ENCODE measurements at regions not wholly inside any gene's neighbourhood (a gene's known extent, or its start where the extent isn't known, plus 50 kb on each side); places are given as distances from the start of the nearest gene placed in this dataset.
A peak's percentile ranks its signal among the peaks of the same experiment; 100 is the strongest.

DNA sequence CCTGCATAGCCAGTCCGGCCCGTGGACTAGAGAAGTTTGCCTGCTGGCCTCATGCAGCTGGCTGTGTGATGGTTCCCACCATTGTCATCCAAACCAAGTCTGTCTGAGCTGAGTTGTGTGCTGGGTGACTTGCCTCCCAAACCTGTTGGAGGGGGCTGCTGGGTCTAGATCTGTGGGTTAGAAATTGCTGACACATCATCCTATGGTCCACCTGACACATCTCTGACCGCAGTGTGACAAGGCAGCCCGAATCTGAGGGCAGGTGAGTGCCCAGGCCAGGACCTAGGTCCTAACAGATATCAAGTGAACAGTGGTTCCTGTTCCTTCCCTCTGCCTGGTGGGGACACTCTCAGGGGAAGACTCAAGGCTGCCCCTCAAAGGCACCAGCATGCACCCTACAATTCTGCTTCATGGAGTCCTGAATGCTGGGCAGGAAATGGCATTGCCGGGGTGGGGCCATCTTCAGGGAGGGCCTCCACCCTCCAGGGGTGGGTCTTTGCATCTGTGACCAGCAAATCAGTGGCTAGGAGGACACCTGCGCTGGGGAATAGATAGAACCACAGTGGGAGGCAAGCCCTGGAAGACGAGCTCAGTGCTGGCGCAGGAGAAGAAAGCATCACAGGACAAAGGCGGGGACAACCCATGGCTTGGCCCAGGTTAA, 117.9 kb upstream of the ID2 start:
- H3K4me2 ChIP-seq = no peak overlapping the region
- TF ChIP-seq MAFK (IDR thresholded peaks at IDR 0.05; ENCODE audit: partially characterized antibody) (peak; percentile 94), HOXB13 (CRISPR knock-in tag; IDR thresholded peaks at IDR 0.05; ENCODE audit: low read depth) (no peak)
- FAIRE-seq (no peak), DNase-seq (ENCODE audit: low read depth in 1 of 2, low spot score in 1 of 2) (no peak), ATAC-seq (no peak)
- CTCF ChIA-PET = interaction anchor here (1.4 kb wide), 1 partner anchor 11 kb away, joined by 3 read pairs; no protein-coding TSS in a partner anchor
- no peaks in the 10 kb centered on the region for H3K4me1 ChIP-seq
- WGBS (ENCODE audit: missing lambda C conversion rate) = 89% methylated on average over 8 of the region's 9 CpGs
- H3K27ac ChIP-seq = no peak overlapping the region
- H3K9me3 ChIP-seq = peaks cover 15% of the 10 kb centered on the region
- POLR2A ChIA-PET = no interaction called here
- H3K4me3 ChIP-seq = no peak overlapping the region

DNA sequence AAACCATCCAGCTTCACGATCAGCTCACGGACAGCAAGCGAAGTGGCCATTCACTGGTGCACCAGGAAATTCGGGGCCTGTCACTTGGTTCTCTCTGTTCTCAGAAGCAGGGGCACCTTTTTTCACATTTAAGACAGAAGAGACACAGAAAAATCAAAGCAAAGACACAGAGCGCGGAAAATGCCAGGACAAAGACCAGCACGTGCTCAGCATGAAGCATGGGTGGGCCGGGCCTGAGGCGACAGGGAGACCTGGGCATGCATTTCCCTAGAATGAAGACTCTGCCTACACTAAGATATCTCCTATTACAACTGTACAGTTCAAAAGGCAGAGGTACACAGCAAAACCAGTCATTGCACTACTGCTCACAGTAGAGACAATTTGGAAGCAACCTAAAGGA, 117.4 kb upstream of the ID2 start:
- FAIRE-seq = no peak
- WGBS (ENCODE audit: missing lambda C conversion rate) = 91% methylated on average over 9 of the region's 9 CpGs

DNA sequence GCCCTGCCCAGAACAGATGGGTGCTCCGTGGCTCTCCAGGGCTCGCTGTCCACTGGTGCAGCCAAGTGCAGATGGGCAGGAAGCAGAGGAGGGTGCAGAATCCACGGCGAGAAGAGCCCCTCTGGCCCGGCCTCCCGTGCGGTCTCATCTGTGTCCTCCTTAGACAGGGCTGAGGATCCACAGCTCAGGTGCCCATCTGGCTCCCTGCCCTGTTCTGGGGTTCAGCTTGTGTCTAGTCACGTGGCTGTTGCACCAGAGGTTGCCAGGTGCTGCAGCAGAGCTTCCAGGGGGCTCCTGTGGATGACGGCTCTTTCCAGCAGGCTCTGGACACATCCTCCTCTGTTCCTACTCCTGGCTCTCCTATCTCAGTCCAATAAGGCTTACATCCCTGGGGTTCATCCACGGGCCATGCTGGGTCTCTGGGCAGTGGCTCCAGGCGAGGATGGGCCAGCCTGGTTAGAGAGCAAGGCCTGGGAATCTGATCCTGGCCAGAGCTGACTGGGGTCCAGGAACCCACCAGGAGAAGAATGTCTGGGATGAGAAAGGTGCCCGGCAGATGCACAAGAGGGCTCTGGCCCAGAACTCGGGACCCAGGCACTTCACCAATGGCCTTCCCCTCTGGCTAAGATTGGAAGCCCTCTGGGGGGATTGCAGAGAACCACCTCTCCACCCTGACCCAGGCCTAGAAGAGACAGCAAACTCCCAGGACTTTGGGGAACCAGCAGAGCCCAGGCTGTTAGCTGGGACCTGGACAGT, 116.3 kb upstream of the ID2 start:
- no peak for ATAC-seq
- no peaks in the 10 kb centered on the region for H3K4me1 ChIP-seq
- H3K4me2 ChIP-seq = no peak overlapping the region
- H3K9me3 ChIP-seq = 0 out of 3 replicates have a peak, but pooled peaks cover 4% of the 10 kb centered on the region
- no peak for DNase-seq (ENCODE audit: low read depth in 1 of 2, low spot score in 1 of 2)
- CTCF ChIA-PET = interaction anchor here (0.9 kb wide), 1 partner anchor 43 kb away, joined by 3 read pairs; no protein-coding TSS in a partner anchor
- no peak for FAIRE-seq
- POLR2A ChIA-PET = no interaction called here
- no peak overlapping the region for H3K27ac ChIP-seq
- H3K4me3 ChIP-seq = no peak overlapping the region
- 76% methylated on average over 13 of the region's 13 CpGs for WGBS (ENCODE audit: missing lambda C conversion rate)
- TF ChIP-seq MAZ (IDR thresholded peaks at IDR 0.05; ENCODE audit: borderline replicate concordance, low read depth, low read length) = no peak
- no peak for TF ChIP-seq RARB (CRISPR knock-in tag; IDR thresholded peaks at IDR 0.05)
- TF ChIP-seq CHD2 (IDR thresholded peaks at IDR 0.05; ENCODE audit: low read length, partially characterized antibody) = no peak
- no peak for TF ChIP-seq CBX8 (IDR thresholded peaks at IDR 0.05)
- TF ChIP-seq TP53 (CRISPR knock-in tag; IDR thresholded peaks at IDR 0.05) = no peak
- no peak for TF ChIP-seq POLR2AphosphoS2 (conservative IDR thresholded peaks at IDR 0.05; ENCODE audit: low read length)
- TF ChIP-seq RNF2 (IDR thresholded peaks at IDR 0.05; ENCODE audit: borderline replicate concordance, low read depth) = no peak
- TF ChIP-seq RAD21 (conservative IDR thresholded peaks at IDR 0.05 in 1 of 2, IDR thresholded peaks at IDR 0.05 in 1 of 2) = no peak
- TF ChIP-seq, protein P1, sequence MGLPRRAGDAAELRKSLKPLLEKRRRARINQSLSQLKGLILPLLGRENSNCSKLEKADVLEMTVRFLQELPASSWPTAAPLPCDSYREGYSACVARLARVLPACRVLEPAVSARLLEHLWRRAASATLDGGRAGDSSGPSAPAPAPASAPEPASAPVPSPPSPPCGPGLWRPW (IDR thresholded peaks at IDR 0.05) = no peak
- TF ChIP-seq, protein P2, sequence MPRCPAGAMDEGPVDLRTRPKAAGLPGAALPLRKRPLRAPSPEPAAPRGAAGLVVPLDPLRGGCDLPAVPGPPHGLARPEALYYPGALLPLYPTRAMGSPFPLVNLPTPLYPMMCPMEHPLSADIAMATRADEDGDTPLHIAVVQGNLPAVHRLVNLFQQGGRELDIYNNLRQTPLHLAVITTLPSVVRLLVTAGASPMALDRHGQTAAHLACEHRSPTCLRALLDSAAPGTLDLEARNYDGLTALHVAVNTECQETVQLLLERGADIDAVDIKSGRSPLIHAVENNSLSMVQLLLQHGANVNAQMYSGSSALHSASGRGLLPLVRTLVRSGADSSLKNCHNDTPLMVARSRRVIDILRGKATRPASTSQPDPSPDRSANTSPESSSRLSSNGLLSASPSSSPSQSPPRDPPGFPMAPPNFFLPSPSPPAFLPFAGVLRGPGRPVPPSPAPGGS (IDR thresholded peaks at IDR 0.05) = no peak
- TF ChIP-seq RCOR1 (IDR thresholded peaks at IDR 0.05; ENCODE audit: low read depth, low read length) = no peak
- no peak for TF ChIP-seq RFX5 (IDR thresholded peaks at IDR 0.05)
- TF ChIP-seq FOSB (CRISPR knock-in tag; IDR thresholded peaks at IDR 0.05) = no peak
- TF ChIP-seq, protein P3, sequence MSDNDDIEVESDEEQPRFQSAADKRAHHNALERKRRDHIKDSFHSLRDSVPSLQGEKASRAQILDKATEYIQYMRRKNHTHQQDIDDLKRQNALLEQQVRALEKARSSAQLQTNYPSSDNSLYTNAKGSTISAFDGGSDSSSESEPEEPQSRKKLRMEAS (IDR thresholded peaks at IDR 0.05) = no peak

More for the DNA sequence above, 117.4 kb upstream of the ID2 start:
- DNase-seq (ENCODE audit: low read depth in 1 of 2, low spot score in 1 of 2) (no peak), ATAC-seq (no peak)
- ChIA-PET CTCF (interaction anchor here (1.4 kb wide), 1 partner anchor 11 kb away, joined by 3 read pairs; no protein-coding TSS in a partner anchor), POLR2A (no interaction called here)
- TF ChIP-seq FOXS1 (CRISPR knock-in tag; IDR thresholded peaks at IDR 0.05) (no peak), MAFK (IDR thresholded peaks at IDR 0.05; ENCODE audit: partially characterized antibody) (no peak), NPAS2 (CRISPR knock-in tag; IDR thresholded peaks at IDR 0.05; ENCODE audit: borderline replicate concordance) (no peak), CHD4 (IDR thresholded peaks at IDR 0.05; ENCODE audit: borderline replicate concordance) (no peak), MAZ (IDR thresholded peaks at IDR 0.05; ENCODE audit: borderline replicate concordance, low read depth, low read length) (no peak), POLR2A (IDR thresholded peaks at IDR 0.05; ENCODE audit: low read length) (no peak), RCOR1 (IDR thresholded peaks at IDR 0.05; ENCODE audit: low read depth, low read length) (no peak), RNF2 (IDR thresholded peaks at IDR 0.05; ENCODE audit: borderline replicate concordance, low read depth) (no peak), PHF8 (IDR thresholded peaks at IDR 0.05; ENCODE audit: borderline replicate concordance, low read depth) (no peak), GATA3 (IDR thresholded peaks at IDR 0.05; ENCODE audit: borderline replicate concordance) (no peak), CBX2 (IDR thresholded peaks at IDR 0.05; ENCODE audit: borderline replicate concordance, low read depth) (no peak), ESRRA (IDR thresholded peaks at IDR 0.05; ENCODE audit: borderline replicate concordance, low read length) (no peak), NFE2L2 (conservative IDR thresholded peaks at IDR 0.05; ENCODE audit: low read length) (no peak), HOXB13 (CRISPR knock-in tag; IDR thresholded peaks at IDR 0.05; ENCODE audit: low read depth) (no peak), SMC3 (IDR thresholded peaks at IDR 0.05) (no peak), EHMT2 (IDR thresholded peaks at IDR 0.05; ENCODE audit: low read depth) (no peak)
- TF ChIP-seq, protein P4, sequence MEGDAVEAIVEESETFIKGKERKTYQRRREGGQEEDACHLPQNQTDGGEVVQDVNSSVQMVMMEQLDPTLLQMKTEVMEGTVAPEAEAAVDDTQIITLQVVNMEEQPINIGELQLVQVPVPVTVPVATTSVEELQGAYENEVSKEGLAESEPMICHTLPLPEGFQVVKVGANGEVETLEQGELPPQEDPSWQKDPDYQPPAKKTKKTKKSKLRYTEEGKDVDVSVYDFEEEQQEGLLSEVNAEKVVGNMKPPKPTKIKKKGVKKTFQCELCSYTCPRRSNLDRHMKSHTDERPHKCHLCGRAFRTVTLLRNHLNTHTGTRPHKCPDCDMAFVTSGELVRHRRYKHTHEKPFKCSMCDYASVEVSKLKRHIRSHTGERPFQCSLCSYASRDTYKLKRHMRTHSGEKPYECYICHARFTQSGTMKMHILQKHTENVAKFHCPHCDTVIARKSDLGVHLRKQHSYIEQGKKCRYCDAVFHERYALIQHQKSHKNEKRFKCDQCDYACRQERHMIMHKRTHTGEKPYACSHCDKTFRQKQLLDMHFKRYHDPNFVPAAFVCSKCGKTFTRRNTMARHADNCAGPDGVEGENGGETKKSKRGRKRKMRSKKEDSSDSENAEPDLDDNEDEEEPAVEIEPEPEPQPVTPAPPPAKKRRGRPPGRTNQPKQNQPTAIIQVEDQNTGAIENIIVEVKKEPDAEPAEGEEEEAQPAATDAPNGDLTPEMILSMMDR (IDR thresholded peaks at IDR 0.05) = no peak
- TF ChIP-seq, protein P5, sequence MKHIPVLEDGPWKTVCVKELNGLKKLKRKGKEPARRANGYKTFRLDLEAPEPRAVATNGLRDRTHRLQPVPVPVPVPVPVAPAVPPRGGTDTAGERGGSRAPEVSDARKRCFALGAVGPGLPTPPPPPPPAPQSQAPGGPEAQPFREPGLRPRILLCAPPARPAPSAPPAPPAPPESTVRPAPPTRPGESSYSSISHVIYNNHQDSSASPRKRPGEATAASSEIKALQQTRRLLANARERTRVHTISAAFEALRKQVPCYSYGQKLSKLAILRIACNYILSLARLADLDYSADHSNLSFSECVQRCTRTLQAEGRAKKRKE (CRISPR knock-in tag; IDR thresholded peaks at IDR 0.05; ENCODE audit: low read depth) = no peak
- TF ChIP-seq, protein P6, sequence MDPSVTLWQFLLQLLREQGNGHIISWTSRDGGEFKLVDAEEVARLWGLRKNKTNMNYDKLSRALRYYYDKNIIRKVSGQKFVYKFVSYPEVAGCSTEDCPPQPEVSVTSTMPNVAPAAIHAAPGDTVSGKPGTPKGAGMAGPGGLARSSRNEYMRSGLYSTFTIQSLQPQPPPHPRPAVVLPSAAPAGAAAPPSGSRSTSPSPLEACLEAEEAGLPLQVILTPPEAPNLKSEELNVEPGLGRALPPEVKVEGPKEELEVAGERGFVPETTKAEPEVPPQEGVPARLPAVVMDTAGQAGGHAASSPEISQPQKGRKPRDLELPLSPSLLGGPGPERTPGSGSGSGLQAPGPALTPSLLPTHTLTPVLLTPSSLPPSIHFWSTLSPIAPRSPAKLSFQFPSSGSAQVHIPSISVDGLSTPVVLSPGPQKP (IDR thresholded peaks at IDR 0.05; ENCODE audit: low read depth, low read length) = no peak
- Histone ChIP-seq H3K27ac (no peak overlapping the region), H3K9me3 (peaks cover 10% of the 10 kb centered on the region; the same call in 2 of the 3 replicates), H3K4me1 (no peaks in the 10 kb centered on the region), H3K4me3 (no peak overlapping the region), H3K4me2 (no peak overlapping the region)
